ES-I3 (cell line): ENCODE measurements at regions not wholly inside any gene's neighbourhood (a gene's known extent, or its start where the extent isn't known, plus 50 kb on each side); places are given as distances from the start of the nearest gene placed in this dataset.

Experiments
- H3K36me3 ChIP-seq: 2 replicates; pipeline ENCODE4 v1.6.1; 2013; ENCODE audit warnings: mild to moderate bottlenecking, low read length, control low read depth, moderate library complexity; ENCODE audit not compliant: insufficient read depth
- H3K4me1 ChIP-seq: 2 replicates; pipeline ENCODE4 v1.6.1; 2013; ENCODE audit warnings: mild to moderate bottlenecking, control low read depth, low read length; ENCODE audit not compliant: insufficient read depth
- H3K9ac ChIP-seq: 2 replicates; pipeline ENCODE4 v1.6.1; 2013; ENCODE audit warnings: low read depth, mild to moderate bottlenecking, low read length, moderate library complexity
- H3K9me3 ChIP-seq: 2 replicates; pipeline ENCODE4 v1.6.1; 2013; ENCODE audit warnings: mild to moderate bottlenecking, low read length, moderate library complexity; ENCODE audit not compliant: control insufficient read depth, insufficient read depth

- Histone ChIP-seq H3K9me3 (no peaks in the 10 kb centered on the region), H3K36me3 (no peaks in the 10 kb centered on the region), H3K4me1 (no peaks in the 10 kb centered on the region), H3K9ac (no peak overlapping the region)
These were observed 317.5 kb downstream of the BCL11B start for GRCh38 chr14:98954349-98955000.

- Histone ChIP-seq H3K36me3 (no peaks in the 10 kb centered on the region), H3K4me1 (no peaks in the 10 kb centered on the region), H3K9ac (no peak overlapping the region), H3K9me3 (no peaks in the 10 kb centered on the region)
These were observed 316.8 kb downstream of the BCL11B start for GRCh38 chr14:98955036-98955740.

- H3K36me3 ChIP-seq = no peaks in the 10 kb centered on the region
- no peaks in the 10 kb centered on the region for H3K9me3 ChIP-seq
- H3K9ac ChIP-seq = no peak overlapping the region
- H3K4me1 ChIP-seq = no peaks in the 10 kb centered on the region
These were observed 316.3 kb downstream of the BCL11B start for GRCh38 chr14:98955741-98956070.

- no peak overlapping the region for H3K9ac ChIP-seq
- no peaks in the 10 kb centered on the region for H3K36me3 ChIP-seq
These were observed 315.8 kb downstream of the BCL11B start for GRCh38 chr14:98956181-98956580.

GRCh38 chr14:98956661-98957060 is 315.3 kb downstream of the BCL11B start:
- H3K9me3 ChIP-seq = no peaks in the 10 kb centered on the region
- H3K36me3 ChIP-seq = no peaks in the 10 kb centered on the region
- no peaks in the 10 kb centered on the region for H3K4me1 ChIP-seq
- H3K9ac ChIP-seq = no peak overlapping the region

More at GRCh38 chr14:98956181-98956580, 315.8 kb downstream of the BCL11B start:
- H3K9me3 ChIP-seq = no peaks in the 10 kb centered on the region
- no peaks in the 10 kb centered on the region for H3K4me1 ChIP-seq

GRCh38 chr14:98957211-98958047 is 314.6 kb downstream of the BCL11B start:
- H3K4me1 ChIP-seq = no peaks in the 10 kb centered on the region
- H3K9me3 ChIP-seq = no peaks in the 10 kb centered on the region
- no peak overlapping the region for H3K9ac ChIP-seq
- no peaks in the 10 kb centered on the region for H3K36me3 ChIP-seq

GRCh38 chr14:98958048-98958631 is 313.9 kb downstream of the BCL11B start:
- no peak overlapping the region for H3K9ac ChIP-seq
- H3K36me3 ChIP-seq = no peaks in the 10 kb centered on the region
- no peaks in the 10 kb centered on the region for H3K9me3 ChIP-seq
- no peaks in the 10 kb centered on the region for H3K4me1 ChIP-seq

GRCh38 chr14:98958632-98959031 is 313.4 kb downstream of the BCL11B start:
- Histone ChIP-seq H3K9ac (no peak overlapping the region), H3K36me3 (no peaks in the 10 kb centered on the region), H3K4me1 (no peaks in the 10 kb centered on the region), H3K9me3 (no peaks in the 10 kb centered on the region)

- H3K9me3 ChIP-seq = no peaks in the 10 kb centered on the region
- H3K36me3 ChIP-seq = no peaks in the 10 kb centered on the region
- no peaks in the 10 kb centered on the region for H3K4me1 ChIP-seq
- no peak overlapping the region for H3K9ac ChIP-seq
These were observed 312.6 kb downstream of the BCL11B start for GRCh38 chr14:98959410-98959809.

GRCh38 chr14:98959958-98960616 is 311.9 kb downstream of the BCL11B start:
- no peaks in the 10 kb centered on the region for H3K9me3 ChIP-seq
- H3K36me3 ChIP-seq = no peaks in the 10 kb centered on the region
- no peak overlapping the region for H3K9ac ChIP-seq
- no peaks in the 10 kb centered on the region for H3K4me1 ChIP-seq

GRCh38 chr14:98960617-98961013 is 311.4 kb downstream of the BCL11B start:
- Histone ChIP-seq H3K9me3 (no peaks in the 10 kb centered on the region), H3K36me3 (no peaks in the 10 kb centered on the region), H3K9ac (no peak overlapping the region), H3K4me1 (no peaks in the 10 kb centered on the region)

- H3K9me3 ChIP-seq = no peaks in the 10 kb centered on the region
- H3K36me3 ChIP-seq = no peaks in the 10 kb centered on the region
- no peaks in the 10 kb centered on the region for H3K4me1 ChIP-seq
- no peak overlapping the region for H3K9ac ChIP-seq
These were observed 310.8 kb downstream of the BCL11B start for GRCh38 chr14:98961191-98961590.

- no peaks in the 10 kb centered on the region for H3K9me3 ChIP-seq
- H3K36me3 ChIP-seq = no peaks in the 10 kb centered on the region
- H3K4me1 ChIP-seq = no peaks in the 10 kb centered on the region
- H3K9ac ChIP-seq = no peak overlapping the region
These were observed 309.9 kb downstream of the BCL11B start for GRCh38 chr14:98962118-98962517.

- H3K9me3 ChIP-seq = no peaks in the 10 kb centered on the region
These were observed 308.4 kb downstream of the BCL11B start for GRCh38 chr14:98963610-98964009.

More at GRCh38 chr14:98963610-98964009, 308.4 kb downstream of the BCL11B start:
- H3K36me3 ChIP-seq = no peaks in the 10 kb centered on the region
- no peaks in the 10 kb centered on the region for H3K4me1 ChIP-seq
- no peak overlapping the region for H3K9ac ChIP-seq
